MM.1S (cell line): ENCODE measurements at regions not wholly inside any gene's neighbourhood (a gene's known extent, or its start where the extent isn't known, plus 50 kb on each side); places are given as distances from the start of the nearest gene placed in this dataset.
"Not testable (repeated sequence)": the region's sequence is repeated elsewhere in the genome, so short reads cannot be mapped to it uniquely, and the experiment has no call there.

Experiments
- DNase-seq: peaks from one replicate; pipeline ENCODE4 v3.0.0-alpha.2; 2015
- H2AFZ ChIP-seq: fragments of 300-600 bp; sonication (generic); 2 replicates; pipeline ENCODE4 v1.6.0; 2016; ENCODE audit warnings: antibody characterized with exemption, low read length
- H3F3A ChIP-seq: fragments of 300-600 bp; sonication (generic); 2 replicates; pipeline ENCODE4 v1.6.1; 2016; ENCODE audit warnings: mild to moderate bottlenecking, antibody characterized with exemption, low read length, moderate library complexity, mixed read lengths; ENCODE audit not compliant: insufficient read depth
- H3K27ac ChIP-seq: fragments of 300-600 bp; sonication (generic); 2 replicates; pipeline ENCODE4 v1.5.1; 2016; ENCODE audit warnings: mild to moderate bottlenecking, low read length
- H3K27me3 ChIP-seq: fragments of 300-600 bp; sonication (generic); replicated peaks from 2 replicates; pipeline ENCODE4 v1.6.0; 2016; ENCODE audit warnings: low read length; ENCODE audit not compliant: insufficient read depth
- H3K36me3 ChIP-seq: fragments of 300-600 bp; sonication (generic); replicated peaks from 2 replicates; pipeline ENCODE4 v1.6.1; 2016; ENCODE audit warnings: mild to moderate bottlenecking, low read length, mixed read lengths; ENCODE audit not compliant: insufficient read depth
- H3K4me1 ChIP-seq: fragments of 300-600 bp; sonication (generic); 2 replicates; pipeline ENCODE4 v1.6.1; 2016; ENCODE audit warnings: low read length, mixed read lengths
- H3K4me2 ChIP-seq: fragments of 300-600 bp; sonication (generic); 2 replicates; pipeline ENCODE4 v1.6.0; 2016; ENCODE audit warnings: low read depth, low read length
- H3K4me3 ChIP-seq: fragments of 300-600 bp; sonication (generic); 2 replicates; pipeline ENCODE4 v1.5.1; 2016; ENCODE audit warnings: low read length, mixed read lengths
- H3K79me2 ChIP-seq: fragments of 300-600 bp; sonication (generic); 2 replicates; pipeline ENCODE4 v1.6.1; 2016; ENCODE audit warnings: mixed run types, low read length, mixed read lengths
- H3K9ac ChIP-seq: fragments of 300-600 bp; sonication (generic); 2 replicates; pipeline ENCODE4 v1.6.1; 2016; ENCODE audit warnings: low read length, mixed read lengths
- H3K9me2 ChIP-seq: fragments of 300-600 bp; sonication (generic); replicated peaks from 2 replicates; pipeline ENCODE4 v1.6.1; 2016; ENCODE audit warnings: mild to moderate bottlenecking, low read length, mixed read lengths; ENCODE audit not compliant: insufficient read depth
- H3K9me3 ChIP-seq: fragments of 300-600 bp; sonication (generic); replicated peaks from 2 replicates; pipeline ENCODE4 v1.6.1; 2016; ENCODE audit warnings: mild to moderate bottlenecking, low read length, mixed read lengths; ENCODE audit not compliant: insufficient read depth
- H4K20me1 ChIP-seq: fragments of 300-600 bp; sonication (generic); 2 replicates; pipeline ENCODE4 v1.6.1; 2016; ENCODE audit warnings: mild to moderate bottlenecking, low read length, moderate library complexity, mixed read lengths; ENCODE audit not compliant: insufficient read depth
- CTCF ChIP-seq: fragments of 300-600 bp; sonication (generic); IDR thresholded peaks from 2 replicates; pipeline ENCODE4 v1.5.1; 2016; ENCODE audit warnings: antibody characterized with exemption, low read length, mixed read lengths
- EZH2 ChIP-seq: fragments of 300-600 bp; sonication (generic); optimal IDR thresholded peaks from 2 replicates; pipeline ENCODE3; 2017; ENCODE audit warnings: low read depth, mild to moderate bottlenecking, antibody characterized with exemption, low read length, mixed read lengths
- EZH2phosphoT487 ChIP-seq: fragments of 300-600 bp; sonication (generic); IDR thresholded peaks from 2 replicates; pipeline ENCODE4 v1.6.1; 2018; ENCODE audit warnings: antibody characterized with exemption, low read length

GRCh38 chr12:131242741-131243496 lies 289.2 kb downstream of the ADGRD1 start:
- Histone ChIP-seq H3K9me2 (no peaks in the 10 kb centered on the region), H2AFZ (no peak overlapping the region), H3K36me3 (no peaks in the 10 kb centered on the region), H3K27ac (no peak overlapping the region), H3K4me2 (no peak overlapping the region), H3K9me3 (no peaks in the 10 kb centered on the region), H3K79me2 (no peaks in the 10 kb centered on the region), H3K9ac (no peak overlapping the region), H3K4me3 (no peak overlapping the region), H3K4me1 (no peaks in the 10 kb centered on the region), H3F3A (no peaks in the 10 kb centered on the region), H3K27me3 (no peaks in the 10 kb centered on the region), H4K20me1 (no peaks in the 10 kb centered on the region)
- no peak for DNase-seq
- TF ChIP-seq CTCF (no peak), EZH2phosphoT487 (no peak)

GRCh38 chr12:131244157-131244688 lies 290.5 kb downstream of the ADGRD1 start:
- H3K27ac ChIP-seq, H3K4me2 ChIP-seq, H4K20me1 ChIP-seq, H3K79me2 ChIP-seq, H3K9ac ChIP-seq, H3K36me3 ChIP-seq, H3K4me1 ChIP-seq, H3K9me2 ChIP-seq, H3K27me3 ChIP-seq, H2AFZ ChIP-seq, H3F3A ChIP-seq, H3K4me3 ChIP-seq, H3K9me3 ChIP-seq, DNase-seq: not testable (repeated sequence)

DNA sequence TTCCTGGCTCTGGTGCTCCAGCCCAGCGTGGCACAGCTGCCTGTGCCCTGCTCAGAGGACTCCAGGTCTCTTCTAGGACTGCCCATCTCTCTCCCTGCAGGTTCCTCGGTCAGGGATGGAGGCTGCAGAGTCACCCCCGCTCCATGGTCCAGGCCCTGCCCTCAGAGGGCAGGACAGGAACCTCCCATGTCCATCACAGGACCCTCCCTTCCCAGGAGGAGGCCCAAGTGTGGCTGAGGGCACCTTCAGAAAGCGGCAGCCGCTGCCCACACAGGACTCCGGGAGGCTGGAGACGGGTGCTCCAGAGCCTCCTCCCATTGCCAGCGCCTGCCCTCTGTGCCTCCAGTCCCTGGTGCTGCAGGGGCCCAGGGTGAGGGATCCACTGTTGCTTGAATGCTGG lies 291.5 kb downstream of the ADGRD1 start:
- not testable (repeated sequence) for H3K27ac ChIP-seq, H3K4me3 ChIP-seq, H3K36me3 ChIP-seq, H3K9me2 ChIP-seq, H2AFZ ChIP-seq, H3K9ac ChIP-seq, H3K79me2 ChIP-seq, H3K4me2 ChIP-seq, H4K20me1 ChIP-seq, H3F3A ChIP-seq, H3K9me3 ChIP-seq, H3K27me3 ChIP-seq, H3K4me1 ChIP-seq, DNase-seq

GRCh38 chr12:131245564-131246355 lies 292.1 kb downstream of the ADGRD1 start:
- no peaks in the 10 kb centered on the region for H3F3A ChIP-seq

GRCh38 chr12:131247026-131247725 lies 293.5 kb downstream of the ADGRD1 start:
- not testable (repeated sequence) for DNase-seq, H3F3A ChIP-seq, H3K27me3 ChIP-seq, H3K4me3 ChIP-seq, H4K20me1 ChIP-seq, H3K4me2 ChIP-seq, H3K36me3 ChIP-seq, H3K79me2 ChIP-seq, H2AFZ ChIP-seq, H3K9me2 ChIP-seq, H3K9ac ChIP-seq, H3K9me3 ChIP-seq, H3K27ac ChIP-seq, H3K4me1 ChIP-seq

More at GRCh38 chr12:131245564-131246355, 292.1 kb downstream of the ADGRD1 start:
- Histone ChIP-seq H3K9ac (no peak overlapping the region), H3K9me3 (no peaks in the 10 kb centered on the region), H2AFZ (no peak overlapping the region), H3K9me2 (no peaks in the 10 kb centered on the region), H4K20me1 (no peaks in the 10 kb centered on the region), H3K4me1 (no peaks in the 10 kb centered on the region), H3K27me3 (no peaks in the 10 kb centered on the region), H3K4me2 (no peak overlapping the region), H3K79me2 (no peaks in the 10 kb centered on the region), H3K36me3 (no peaks in the 10 kb centered on the region), H3K4me3 (no peak overlapping the region), H3K27ac (no peak overlapping the region)
- no peak for DNase-seq
- TF ChIP-seq EZH2 (no peak), CTCF (no peak), EZH2phosphoT487 (no peak)

GRCh38 chr12:131247875-131248274 lies 294.2 kb downstream of the ADGRD1 start:
- not testable (repeated sequence) for H3K4me3 ChIP-seq, H3K36me3 ChIP-seq, H3K9me3 ChIP-seq, H3K27ac ChIP-seq, H3K9ac ChIP-seq, H3K4me2 ChIP-seq, H2AFZ ChIP-seq, DNase-seq, H4K20me1 ChIP-seq, H3K9me2 ChIP-seq, H3K27me3 ChIP-seq, H3F3A ChIP-seq, H3K4me1 ChIP-seq, H3K79me2 ChIP-seq
